Endodermal cell (in vitro differentiated cells): ENCODE measurements at regions not wholly inside any gene's neighbourhood (a gene's known extent, or its start where the extent isn't known, plus 50 kb on each side); places are given as distances from the start of the nearest gene placed in this dataset.

Experiments
- DNase-seq: peaks from one replicate; pipeline ENCODE4 v3.0.0-alpha.2; 2017
- H3K27ac ChIP-seq: 2 replicates; pipeline ENCODE4 v1.5.1; 2013; ENCODE audit warnings: mild to moderate bottlenecking, low read depth, low read length, moderate library complexity
- H3K27me3 ChIP-seq: 2 replicates; pipeline ENCODE4 v1.6.1; 2013; ENCODE audit warnings: mild to moderate bottlenecking, low read length, moderate library complexity; ENCODE audit not compliant: insufficient read depth, control insufficient read depth, poor library complexity, severe bottlenecking
- H3K36me3 ChIP-seq: 2 replicates; pipeline ENCODE4 v1.7.0; 2013; ENCODE audit warnings: mild to moderate bottlenecking, low read length, moderate library complexity; ENCODE audit not compliant: control insufficient read depth, insufficient read depth
- H3K4me1 ChIP-seq: one replicate; pipeline ENCODE4 v1.7.0; 2013; ENCODE audit warnings: low read length; ENCODE audit not compliant: control insufficient read depth, insufficient read depth
- H3K4me3 ChIP-seq: 2 replicates; pipeline ENCODE4 v1.5.1; 2013; ENCODE audit warnings: mild to moderate bottlenecking, low read length, moderate library complexity
- H3K9ac ChIP-seq: 2 replicates; pipeline ENCODE4 v1.6.1; 2013; ENCODE audit warnings: mild to moderate bottlenecking, low read length, moderate library complexity; ENCODE audit not compliant: poor library complexity, severe bottlenecking; ENCODE audit errors: extremely low read depth
- H3K9me3 ChIP-seq: 2 replicates; pipeline ENCODE4 v1.6.1; 2013; ENCODE audit warnings: mild to moderate bottlenecking, low read length, moderate library complexity; ENCODE audit not compliant: control insufficient read depth
- H3K27ac Mint-ChIP-seq: 2 replicates; pipeline ENCODE4 v1.8.0; 2020; ENCODE audit warnings: mixed read lengths
- H3K27me3 Mint-ChIP-seq: 2 replicates; pipeline ENCODE4 v1.8.0; 2021; ENCODE audit warnings: mild to moderate bottlenecking, mixed read lengths; ENCODE audit not compliant: insufficient read depth
- H3K36me3 Mint-ChIP-seq: 2 replicates; pipeline ENCODE4 v1.8.0; 2020; ENCODE audit warnings: low read depth, mixed read lengths
- H3K4me1 Mint-ChIP-seq: 2 replicates; pipeline ENCODE4 v1.8.0; 2020; ENCODE audit warnings: mixed read lengths
- H3K4me3 Mint-ChIP-seq: 2 replicates; pipeline ENCODE4 v1.8.0; 2020; ENCODE audit warnings: mild to moderate bottlenecking, moderate library complexity, mixed read lengths
- H3K9me3 Mint-ChIP-seq: 2 replicates; pipeline ENCODE4 v1.8.0; 2020; ENCODE audit warnings: mild to moderate bottlenecking, mixed read lengths
- WGBS, 2 experiments: methylation state at CpG; one replicate each; pipeline versions ENCODE4 v1.1.5 to v1.1.7; 2013; ENCODE audit warnings: missing lambda C conversion rate in 2 of 2, mixed read lengths in 1 of 2; ENCODE audit not compliant: insufficient coverage in 1 of 2, insufficient read length in 1 of 2; 5-methylcytosine and 5-hydroxymethylcytosine counted together
- TF ChIP-seq, protein P1 (sequence below): fragments of 200-600 bp; sonication (generic); conservative IDR thresholded peaks from 2 replicates; pipeline ENCODE4 v1.5.0; 2021; ENCODE audit warnings: antibody characterized with exemption, mild to moderate bottlenecking

DNA sequence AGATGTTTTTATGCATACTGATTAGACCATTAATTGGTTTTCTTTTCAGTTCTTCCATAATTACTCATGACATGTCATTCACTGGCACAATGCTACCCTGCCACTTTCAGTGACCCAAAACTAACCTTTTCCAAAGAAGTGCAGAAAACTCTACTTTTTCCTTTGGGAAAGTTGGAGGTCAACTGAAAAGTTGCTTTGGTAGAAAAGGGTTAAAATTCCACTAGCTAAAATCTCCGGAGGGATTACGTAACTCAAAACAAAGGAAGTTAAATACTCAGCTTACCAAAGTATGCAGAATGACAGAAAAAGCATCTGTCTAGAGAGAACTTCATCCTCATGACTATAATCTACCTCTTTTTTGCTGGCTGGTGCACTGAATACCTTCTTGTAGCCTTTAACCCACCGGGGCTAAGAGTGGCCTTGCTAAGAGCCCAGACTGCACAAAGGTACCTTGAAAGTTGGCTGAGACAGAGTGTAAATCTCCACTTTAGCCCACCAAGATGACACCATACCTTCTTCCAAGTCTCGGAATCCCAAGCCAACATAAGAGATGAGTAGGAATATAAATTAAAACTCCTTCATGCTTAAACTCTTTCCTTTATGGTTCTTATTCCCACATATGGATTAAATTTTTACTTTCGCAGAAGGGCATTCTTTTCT is 1099.5 kb upstream of the INTU start:
- no peak for DNase-seq
- Mint-ChIP-seq H3K27ac (no peak overlapping the region), H3K9me3 (no peaks in the 10 kb centered on the region), H3K4me3 (no peak overlapping the region), H3K36me3 (no peaks in the 10 kb centered on the region), H3K27me3 (no peaks in the 10 kb centered on the region), H3K4me1 (peaks cover 5% of the 10 kb centered on the region)
- no peaks in the 10 kb centered on the region for H3K9me3 ChIP-seq
- no peak overlapping the region for H3K4me3 ChIP-seq
- no peaks in the 10 kb centered on the region for H3K4me1 ChIP-seq
- TF ChIP-seq, protein P1, sequence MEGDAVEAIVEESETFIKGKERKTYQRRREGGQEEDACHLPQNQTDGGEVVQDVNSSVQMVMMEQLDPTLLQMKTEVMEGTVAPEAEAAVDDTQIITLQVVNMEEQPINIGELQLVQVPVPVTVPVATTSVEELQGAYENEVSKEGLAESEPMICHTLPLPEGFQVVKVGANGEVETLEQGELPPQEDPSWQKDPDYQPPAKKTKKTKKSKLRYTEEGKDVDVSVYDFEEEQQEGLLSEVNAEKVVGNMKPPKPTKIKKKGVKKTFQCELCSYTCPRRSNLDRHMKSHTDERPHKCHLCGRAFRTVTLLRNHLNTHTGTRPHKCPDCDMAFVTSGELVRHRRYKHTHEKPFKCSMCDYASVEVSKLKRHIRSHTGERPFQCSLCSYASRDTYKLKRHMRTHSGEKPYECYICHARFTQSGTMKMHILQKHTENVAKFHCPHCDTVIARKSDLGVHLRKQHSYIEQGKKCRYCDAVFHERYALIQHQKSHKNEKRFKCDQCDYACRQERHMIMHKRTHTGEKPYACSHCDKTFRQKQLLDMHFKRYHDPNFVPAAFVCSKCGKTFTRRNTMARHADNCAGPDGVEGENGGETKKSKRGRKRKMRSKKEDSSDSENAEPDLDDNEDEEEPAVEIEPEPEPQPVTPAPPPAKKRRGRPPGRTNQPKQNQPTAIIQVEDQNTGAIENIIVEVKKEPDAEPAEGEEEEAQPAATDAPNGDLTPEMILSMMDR, result no peak
- H3K9ac ChIP-seq, result no peak overlapping the region
- H3K27ac ChIP-seq, result no peak overlapping the region
- no peaks in the 10 kb centered on the region for H3K36me3 ChIP-seq
- no peaks in the 10 kb centered on the region for H3K27me3 ChIP-seq
- 84 to 92% methylated on average over 2 to 5 of the region's 5 CpGs for WGBS, 2 experiments

DNA sequence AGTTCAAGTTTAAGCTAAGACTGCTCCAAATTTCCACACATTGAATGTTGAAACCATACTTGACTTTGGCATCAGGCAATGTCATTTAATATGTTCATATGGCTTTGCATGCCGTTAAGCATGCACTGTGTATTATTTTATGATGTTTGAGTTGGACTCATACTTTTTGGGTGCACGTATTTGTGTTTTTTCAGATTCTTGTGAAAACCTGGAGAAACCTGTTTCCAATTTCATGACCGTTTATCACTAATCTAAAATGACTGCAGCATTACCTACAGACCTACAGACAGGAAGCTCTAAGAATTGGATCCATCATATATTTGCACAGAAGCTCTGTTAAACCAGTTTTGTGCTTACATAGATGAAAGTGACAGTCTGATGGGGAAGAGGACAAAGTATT is 1093.0 kb upstream of the INTU start:
- H3K36me3 Mint-ChIP-seq, result no peaks in the 10 kb centered on the region

DNA sequence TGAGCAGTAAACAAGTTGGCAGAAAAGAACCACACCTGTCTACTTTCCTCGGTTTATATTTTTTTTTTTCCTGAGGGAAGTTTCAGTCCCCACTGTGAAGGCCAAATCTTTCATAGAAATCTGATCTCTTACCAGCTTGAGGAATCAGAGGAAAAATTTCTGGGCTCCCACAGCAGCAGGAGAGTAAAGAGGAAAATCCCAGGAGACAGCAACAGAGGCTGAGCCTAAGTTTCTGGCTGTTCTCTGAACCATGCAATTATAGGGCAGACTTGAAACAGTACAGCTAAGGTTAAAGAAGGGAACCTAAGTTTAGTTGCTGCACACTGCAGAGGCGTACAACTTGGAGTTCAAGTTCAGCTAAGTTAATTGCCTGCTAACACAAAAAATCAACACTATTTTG is 1090.9 kb upstream of the INTU start:
- H3K27me3 Mint-ChIP-seq, result no peaks in the 10 kb centered on the region
- TF ChIP-seq, protein P1, result no peak
- no peaks in the 10 kb centered on the region for H3K4me1 Mint-ChIP-seq

More for the DNA sequence above, 1093.0 kb upstream of the INTU start:
- no peaks in the 10 kb centered on the region for H3K4me1 ChIP-seq
- H3K4me3 Mint-ChIP-seq, result no peak overlapping the region
- no peak for DNase-seq
- H3K36me3 ChIP-seq, result no peaks in the 10 kb centered on the region
- H3K27me3 Mint-ChIP-seq, result no peaks in the 10 kb centered on the region
- no peaks in the 10 kb centered on the region for H3K9me3 Mint-ChIP-seq
- no peak overlapping the region for H3K27ac ChIP-seq
- TF ChIP-seq, protein P1, result no peak
- H3K4me3 ChIP-seq, result no peak overlapping the region
- no peaks in the 10 kb centered on the region for H3K4me1 Mint-ChIP-seq
- H3K9me3 ChIP-seq, result no peaks in the 10 kb centered on the region
- no peaks in the 10 kb centered on the region for H3K27me3 ChIP-seq
- 93 to 100% methylated on average over 3 of the region's 3 CpGs for WGBS, 2 experiments
- H3K27ac Mint-ChIP-seq, result no peak overlapping the region
- H3K9ac ChIP-seq, result no peak overlapping the region

More for the DNA sequence above, 1090.9 kb upstream of the INTU start:
- 83 to 86% methylated on average over 1 to 2 of the region's 2 CpGs for WGBS, 2 experiments
- no peak overlapping the region for H3K27ac ChIP-seq
- Mint-ChIP-seq H3K36me3 (no peaks in the 10 kb centered on the region), H3K9me3 (no peaks in the 10 kb centered on the region), H3K27ac (no peak overlapping the region), H3K4me3 (no peak overlapping the region)
- no peak overlapping the region for H3K4me3 ChIP-seq
- no peaks in the 10 kb centered on the region for H3K9me3 ChIP-seq
- H3K36me3 ChIP-seq, result no peaks in the 10 kb centered on the region
- DNase-seq, result no peak
- H3K4me1 ChIP-seq, result no peaks in the 10 kb centered on the region
- H3K9ac ChIP-seq, result no peak overlapping the region
- no peaks in the 10 kb centered on the region for H3K27me3 ChIP-seq
